ENCODE measurements at regions not wholly inside any gene's neighbourhood (a gene's known extent, or its start where the extent isn't known, plus 50 kb on each side); places are given as distances from the start of the nearest gene placed in this dataset.

DNA sequence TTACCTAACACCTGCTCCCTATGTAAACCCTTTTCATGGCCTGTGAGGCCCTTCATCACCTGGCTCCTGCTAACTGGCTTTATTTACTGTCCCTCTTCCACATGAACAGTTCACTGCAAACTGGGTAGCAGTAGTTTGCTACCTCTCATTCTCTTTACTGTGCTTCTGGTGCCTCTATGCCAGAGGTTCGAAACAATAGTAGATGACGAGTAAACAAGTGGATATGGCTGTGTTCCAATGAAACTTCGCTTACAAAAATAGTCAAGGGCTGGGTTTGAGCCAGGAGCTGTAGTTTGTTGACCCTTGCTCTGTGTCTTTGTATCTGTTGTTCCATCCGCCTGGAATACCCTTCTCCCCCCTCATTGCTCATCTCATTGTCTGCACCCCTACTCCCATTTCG, 233.6 kb upstream of the RMST start:
- TF ChIP-seq, protein P1, sequence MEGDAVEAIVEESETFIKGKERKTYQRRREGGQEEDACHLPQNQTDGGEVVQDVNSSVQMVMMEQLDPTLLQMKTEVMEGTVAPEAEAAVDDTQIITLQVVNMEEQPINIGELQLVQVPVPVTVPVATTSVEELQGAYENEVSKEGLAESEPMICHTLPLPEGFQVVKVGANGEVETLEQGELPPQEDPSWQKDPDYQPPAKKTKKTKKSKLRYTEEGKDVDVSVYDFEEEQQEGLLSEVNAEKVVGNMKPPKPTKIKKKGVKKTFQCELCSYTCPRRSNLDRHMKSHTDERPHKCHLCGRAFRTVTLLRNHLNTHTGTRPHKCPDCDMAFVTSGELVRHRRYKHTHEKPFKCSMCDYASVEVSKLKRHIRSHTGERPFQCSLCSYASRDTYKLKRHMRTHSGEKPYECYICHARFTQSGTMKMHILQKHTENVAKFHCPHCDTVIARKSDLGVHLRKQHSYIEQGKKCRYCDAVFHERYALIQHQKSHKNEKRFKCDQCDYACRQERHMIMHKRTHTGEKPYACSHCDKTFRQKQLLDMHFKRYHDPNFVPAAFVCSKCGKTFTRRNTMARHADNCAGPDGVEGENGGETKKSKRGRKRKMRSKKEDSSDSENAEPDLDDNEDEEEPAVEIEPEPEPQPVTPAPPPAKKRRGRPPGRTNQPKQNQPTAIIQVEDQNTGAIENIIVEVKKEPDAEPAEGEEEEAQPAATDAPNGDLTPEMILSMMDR (IDR thresholded peaks at IDR 0.05; ENCODE audit: low read depth, low read length) = no peak
- H3K4me3 ChIP-seq (ENCODE audit: low read depth, low read length) = no peak overlapping the region

DNA sequence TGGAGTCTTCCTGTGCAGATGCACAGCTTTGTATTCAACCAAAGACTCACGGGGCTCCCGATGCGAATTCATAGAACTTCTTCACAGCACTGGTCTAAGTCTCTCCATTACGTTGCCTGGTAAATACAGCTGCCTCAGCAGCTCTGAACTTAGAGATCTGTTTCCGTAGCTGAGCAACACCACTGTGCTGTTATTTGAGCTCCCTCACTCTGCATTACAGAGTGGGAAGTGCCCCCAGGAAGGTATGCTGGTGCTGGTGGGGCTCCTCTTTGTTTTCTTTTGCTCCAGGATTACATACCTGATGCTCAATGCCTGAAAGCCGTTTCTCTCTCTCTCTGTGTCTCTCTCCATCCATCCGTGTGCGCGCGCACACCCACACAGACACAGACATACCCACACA, 227.5 kb upstream of the RMST start:
- TF ChIP-seq, protein P1 (IDR thresholded peaks at IDR 0.05; ENCODE audit: low read depth, low read length) = no peak

DNA sequence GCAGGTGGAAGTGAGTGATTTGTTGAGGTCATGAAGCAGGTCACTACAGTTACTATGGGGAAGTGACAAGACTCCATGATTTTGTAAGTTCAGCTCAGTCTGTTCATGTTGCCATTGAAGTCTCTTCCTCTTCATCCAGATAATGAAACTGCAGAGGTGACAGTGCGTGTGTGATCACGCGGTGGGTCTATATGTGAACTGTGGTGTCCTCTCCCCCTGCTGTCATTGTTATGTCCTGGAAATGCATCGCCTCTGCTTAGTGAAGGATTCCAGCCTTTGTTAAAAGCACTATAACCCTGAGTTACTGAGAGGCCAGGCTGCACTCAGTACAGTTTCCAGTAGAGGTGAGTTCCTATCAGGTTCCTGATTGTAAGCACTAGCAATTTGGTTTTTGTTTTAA, 216.2 kb upstream of the RMST start:
- no peak overlapping the region for H3K4me3 ChIP-seq (ENCODE audit: low read depth, low read length)
- TF ChIP-seq, protein P1 (IDR thresholded peaks at IDR 0.05; ENCODE audit: low read depth, low read length) = no peak

More for the DNA sequence above, 227.5 kb upstream of the RMST start:
- no peak overlapping the region for H3K4me3 ChIP-seq (ENCODE audit: low read depth, low read length)

DNA sequence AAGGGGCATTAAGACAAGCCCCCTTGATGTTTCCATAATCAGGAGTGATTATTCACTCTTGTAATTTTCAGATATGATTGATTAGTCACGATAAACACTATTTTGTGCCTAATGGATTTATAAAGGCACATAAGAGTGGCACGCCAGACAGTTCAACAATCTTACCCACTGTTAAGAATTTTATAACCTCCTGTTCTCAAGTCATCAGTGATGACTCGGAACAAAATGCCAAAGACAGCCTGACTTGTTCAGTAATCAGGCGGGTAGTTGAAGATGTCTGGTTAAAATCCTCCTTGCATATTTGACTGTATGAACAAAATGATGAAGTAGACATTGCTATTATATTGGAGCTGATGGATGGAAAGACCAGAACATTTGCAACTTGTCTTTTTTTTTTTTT, 212.1 kb upstream of the RMST start:
- no peak overlapping the region for H3K4me3 ChIP-seq (ENCODE audit: low read depth, low read length)
- TF ChIP-seq, protein P1 (IDR thresholded peaks at IDR 0.05; ENCODE audit: low read depth, low read length) = no peak

DNA sequence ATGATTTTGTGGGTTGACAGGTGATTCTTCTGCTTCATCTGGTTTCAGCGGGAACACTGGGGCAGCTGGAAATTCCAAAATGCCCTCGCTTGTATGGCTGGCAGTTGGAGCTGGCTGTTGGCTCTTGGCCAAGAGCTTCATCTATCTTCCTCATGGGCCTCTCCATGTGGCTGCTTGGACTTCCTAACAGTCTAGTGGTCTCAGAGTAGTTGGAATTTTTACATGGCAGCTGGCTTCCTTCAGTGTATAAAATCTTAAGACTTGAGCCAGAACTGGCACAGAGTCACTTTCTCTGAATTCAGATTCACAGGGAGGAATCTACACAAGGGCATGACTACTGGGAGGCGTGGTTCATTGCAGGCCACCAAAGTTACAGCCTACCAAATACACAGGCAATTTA, 204.9 kb upstream of the RMST start:
- H3K4me3 ChIP-seq (ENCODE audit: low read depth, low read length) = no peak overlapping the region
- TF ChIP-seq, protein P1 (IDR thresholded peaks at IDR 0.05; ENCODE audit: low read depth, low read length) = no peak

DNA sequence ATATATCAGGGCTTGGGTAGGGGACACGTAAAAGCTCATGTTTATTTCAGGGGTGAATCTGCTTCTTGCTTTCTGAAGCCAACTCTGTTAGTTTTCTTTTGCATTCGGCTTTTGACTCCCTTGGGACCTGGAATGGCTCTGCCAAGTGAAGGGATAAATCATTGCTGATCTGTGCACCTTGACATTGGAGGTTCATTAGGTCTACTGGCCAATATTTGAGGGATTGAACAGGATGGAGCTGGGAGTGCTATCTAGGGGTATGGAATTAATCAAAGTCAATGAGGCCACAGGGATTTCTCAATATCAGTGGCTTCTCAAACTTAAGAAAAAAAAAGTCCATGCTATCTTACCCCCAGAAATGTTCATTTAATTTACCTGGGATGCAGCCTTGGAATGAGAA, 203.5 kb upstream of the RMST start:
- H3K4me3 ChIP-seq (ENCODE audit: low read depth, low read length) = no peak overlapping the region
- TF ChIP-seq, protein P1 (IDR thresholded peaks at IDR 0.05; ENCODE audit: low read depth, low read length) = no peak

DNA sequence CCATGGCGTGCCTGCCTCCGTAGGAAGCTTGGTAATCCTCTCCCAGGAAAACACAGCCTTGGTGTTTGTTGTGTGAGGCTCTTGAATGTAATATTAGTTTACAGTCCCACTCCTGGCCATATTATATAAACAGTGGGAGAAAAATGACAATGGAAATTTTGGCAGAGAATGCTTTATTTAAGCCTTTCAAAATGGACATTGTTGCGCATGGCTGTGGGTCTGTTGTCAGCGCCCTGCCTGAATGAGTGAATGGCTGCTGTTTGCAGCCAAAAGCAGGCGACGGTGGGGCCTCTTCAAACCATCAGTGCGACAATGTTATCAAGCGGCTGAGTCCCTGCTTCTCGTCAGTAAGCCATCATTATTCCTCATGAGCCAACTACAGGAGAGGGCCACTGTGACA, 201.8 kb upstream of the RMST start:
- no peak overlapping the region for H3K4me3 ChIP-seq (ENCODE audit: low read depth, low read length)
- TF ChIP-seq, protein P1 (IDR thresholded peaks at IDR 0.05; ENCODE audit: low read depth, low read length) = no peak
